ENCODE measurements at regions not wholly inside any gene's neighbourhood (a gene's known extent, or its start where the extent isn't known, plus 50 kb on each side); places are given as distances from the start of the nearest gene placed in this dataset.
"Not testable (repeated sequence)": the region's sequence is repeated elsewhere in the genome, so short reads cannot be mapped to it uniquely, and the experiment has no call there.

DNA sequence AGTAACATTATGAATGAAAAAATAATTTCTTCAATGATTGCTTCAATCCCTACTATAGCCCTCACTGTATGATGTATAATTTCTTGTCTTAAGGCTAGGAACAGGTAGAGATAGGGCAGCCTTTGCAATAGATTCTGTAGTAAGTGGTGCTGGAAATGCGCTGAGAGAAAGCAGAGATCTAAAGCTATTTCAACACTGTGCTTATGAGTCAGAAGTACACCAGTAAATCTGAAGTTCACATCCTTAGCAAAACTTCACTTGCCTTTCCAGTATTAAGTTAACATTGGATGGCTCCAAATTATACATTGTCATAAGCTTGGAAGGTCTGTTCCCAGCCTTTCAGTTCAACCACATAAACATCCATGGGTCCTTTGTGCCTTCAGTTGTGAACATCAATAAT lies 178.2 kb upstream of the EPHA4 start:
- Histone ChIP-seq H3K9ac (ENCODE audit: low read depth, low read length) (no peak overlapping the region), H3K4me1 (ENCODE audit: insufficient read depth, low read length) (no peaks in the 10 kb centered on the region), H3K36me3 (ENCODE audit: insufficient read depth, low read length) (no peaks in the 10 kb centered on the region), H3K9me3 (ENCODE audit: control insufficient read depth, insufficient read depth, low read length) (no peaks in the 10 kb centered on the region)

DNA sequence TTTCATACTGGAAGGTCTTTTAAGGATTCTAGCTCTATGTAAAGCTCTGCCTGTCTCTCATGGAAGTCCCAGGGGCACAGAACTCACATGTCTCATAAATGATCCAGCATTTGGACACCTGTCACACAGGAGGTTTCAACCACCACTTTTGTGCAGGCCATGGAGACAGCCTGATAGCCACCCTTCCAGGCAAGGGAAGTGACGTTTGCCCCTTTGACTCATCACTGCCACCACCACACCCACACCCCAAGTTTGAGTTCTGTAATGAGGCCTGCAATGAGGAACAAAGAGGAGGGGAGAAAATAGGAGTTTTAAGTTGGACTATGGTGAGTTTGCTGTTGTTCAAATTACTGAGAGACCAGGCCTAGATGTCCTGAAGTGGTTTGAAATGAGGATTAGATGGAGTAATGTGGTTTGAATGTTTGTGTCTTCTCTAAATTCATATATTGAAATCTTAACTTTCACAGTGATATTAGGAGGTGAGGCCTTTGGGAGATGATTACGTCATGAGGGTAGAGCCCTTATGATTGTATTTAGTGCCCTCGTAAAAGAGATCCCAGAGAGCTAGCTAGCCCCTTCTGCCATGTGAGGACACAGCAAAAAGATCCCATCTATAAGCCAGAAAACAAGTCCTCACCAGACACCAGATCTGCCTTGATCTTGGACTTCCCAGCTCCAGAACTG lies 175.3 kb upstream of the EPHA4 start:
- Histone ChIP-seq H3K9me3 (ENCODE audit: control insufficient read depth, insufficient read depth, low read length) (no peaks in the 10 kb centered on the region), H3K9ac (ENCODE audit: low read depth, low read length) (no peak overlapping the region), H3K36me3 (ENCODE audit: insufficient read depth, low read length) (no peaks in the 10 kb centered on the region)

DNA sequence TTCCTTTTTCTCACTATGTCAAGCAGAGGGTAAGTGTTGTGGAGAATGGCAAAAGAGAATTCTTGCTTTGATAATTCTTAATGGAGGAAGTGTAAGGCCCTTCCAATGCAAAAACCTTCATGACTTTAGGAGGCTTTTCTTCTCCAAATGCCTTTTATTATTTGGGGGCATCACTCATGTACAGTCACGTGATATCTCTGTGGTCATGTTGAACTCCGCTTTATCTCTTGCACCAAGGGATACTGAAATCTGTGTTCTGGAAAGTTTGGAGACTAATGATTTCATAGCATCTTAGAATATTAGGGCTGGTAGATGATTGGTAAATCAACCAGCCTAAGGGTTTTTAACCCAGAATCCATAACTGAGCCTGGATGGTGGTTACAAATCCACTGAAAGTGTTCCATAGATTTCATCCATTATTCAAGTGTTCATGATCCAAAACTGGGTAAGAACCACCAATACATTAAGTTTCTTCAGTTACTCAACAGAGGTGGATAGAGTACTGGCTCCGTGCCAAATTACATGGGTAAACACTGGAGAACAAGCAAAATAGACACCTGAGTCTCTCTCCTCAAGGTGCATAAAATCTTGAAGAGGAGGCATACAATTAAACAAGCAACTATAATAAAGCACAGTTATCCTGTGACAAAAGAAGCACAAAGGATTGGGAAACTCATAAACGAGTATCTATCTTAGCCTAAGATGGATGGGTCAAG lies 169.6 kb upstream of the EPHA4 start:
- no peak overlapping the region for H3K9ac ChIP-seq (ENCODE audit: low read depth, low read length)
- H3K36me3 ChIP-seq (ENCODE audit: insufficient read depth, low read length): no peaks in the 10 kb centered on the region
- no peaks in the 10 kb centered on the region for H3K4me1 ChIP-seq (ENCODE audit: insufficient read depth, low read length)
- H3K9me3 ChIP-seq (ENCODE audit: control insufficient read depth, insufficient read depth, low read length): no peaks in the 10 kb centered on the region

More for the DNA sequence above, 175.3 kb upstream of the EPHA4 start:
- H3K4me1 ChIP-seq (ENCODE audit: insufficient read depth, low read length): no peaks in the 10 kb centered on the region

DNA sequence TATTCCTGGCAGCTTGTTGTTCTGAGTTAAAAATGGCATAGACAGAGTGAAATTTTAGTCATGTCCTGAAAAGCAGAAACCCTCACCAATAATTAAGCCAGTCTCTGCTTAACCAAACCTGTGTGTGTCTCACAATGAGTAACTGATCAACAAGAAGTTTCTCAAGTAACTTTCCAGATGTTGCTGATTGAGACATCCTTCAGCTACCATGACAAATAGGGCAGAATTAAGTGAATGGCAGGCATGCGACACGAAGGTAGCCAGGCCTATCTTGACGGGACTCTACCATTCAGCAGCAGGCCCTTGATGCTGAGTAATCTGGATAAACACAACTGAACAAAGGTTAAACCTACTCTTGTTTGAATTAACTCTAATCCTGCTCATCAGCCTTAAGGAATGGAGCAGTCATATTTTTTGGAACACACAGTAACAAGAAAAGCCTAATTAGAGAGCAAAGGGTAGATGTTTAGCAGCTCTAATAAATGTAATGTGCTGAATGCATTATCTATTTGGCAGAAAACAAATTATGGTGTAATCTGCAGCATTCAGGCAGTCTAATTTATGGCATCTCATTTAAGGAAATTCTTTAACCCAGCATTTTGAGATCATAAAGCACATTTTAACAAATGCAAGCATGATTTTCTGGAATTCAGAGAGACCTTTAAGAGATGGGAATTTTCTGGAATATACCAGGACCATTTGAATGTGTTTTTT lies 159.5 kb upstream of the EPHA4 start:
- Histone ChIP-seq H3K9ac (ENCODE audit: low read depth, low read length) (no peak overlapping the region), H3K4me1 (ENCODE audit: insufficient read depth, low read length) (no peaks in the 10 kb centered on the region), H3K36me3 (ENCODE audit: insufficient read depth, low read length) (no peaks in the 10 kb centered on the region), H3K9me3 (ENCODE audit: control insufficient read depth, insufficient read depth, low read length) (no peaks in the 10 kb centered on the region; the same call in 1 of the 2 replicates)

DNA sequence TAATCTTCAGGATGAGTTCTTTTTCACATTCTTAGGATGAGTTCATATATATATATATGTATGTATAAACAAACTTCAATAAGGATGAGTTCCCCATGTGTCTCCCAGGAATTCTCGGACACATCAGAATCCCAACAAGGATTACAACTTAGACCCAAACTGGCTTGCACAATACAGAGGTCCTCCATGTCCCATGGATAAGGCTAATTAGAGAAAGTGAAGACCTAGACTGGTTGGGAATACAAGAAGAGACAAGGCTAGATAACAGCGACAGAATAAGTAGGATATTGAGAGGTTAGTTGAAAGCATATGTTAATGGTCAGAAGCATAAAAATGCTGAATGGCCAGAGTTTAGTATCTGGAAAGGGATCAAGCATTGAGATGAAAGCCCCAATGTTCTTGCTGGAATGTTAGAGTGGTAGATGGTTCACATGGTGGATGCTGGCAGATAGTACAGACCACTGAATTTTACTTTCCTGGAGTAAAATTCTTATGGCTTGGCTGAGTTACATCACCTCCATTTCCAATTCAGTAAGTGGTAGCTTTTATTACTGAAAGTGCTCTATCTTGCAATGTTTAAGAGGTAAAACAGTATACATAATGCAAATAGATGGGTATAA lies 154.9 kb upstream of the EPHA4 start:
- H3K4me1 ChIP-seq (ENCODE audit: insufficient read depth, low read length): no peaks in the 10 kb centered on the region
- no peaks in the 10 kb centered on the region for H3K9me3 ChIP-seq (ENCODE audit: control insufficient read depth, insufficient read depth, low read length)

DNA sequence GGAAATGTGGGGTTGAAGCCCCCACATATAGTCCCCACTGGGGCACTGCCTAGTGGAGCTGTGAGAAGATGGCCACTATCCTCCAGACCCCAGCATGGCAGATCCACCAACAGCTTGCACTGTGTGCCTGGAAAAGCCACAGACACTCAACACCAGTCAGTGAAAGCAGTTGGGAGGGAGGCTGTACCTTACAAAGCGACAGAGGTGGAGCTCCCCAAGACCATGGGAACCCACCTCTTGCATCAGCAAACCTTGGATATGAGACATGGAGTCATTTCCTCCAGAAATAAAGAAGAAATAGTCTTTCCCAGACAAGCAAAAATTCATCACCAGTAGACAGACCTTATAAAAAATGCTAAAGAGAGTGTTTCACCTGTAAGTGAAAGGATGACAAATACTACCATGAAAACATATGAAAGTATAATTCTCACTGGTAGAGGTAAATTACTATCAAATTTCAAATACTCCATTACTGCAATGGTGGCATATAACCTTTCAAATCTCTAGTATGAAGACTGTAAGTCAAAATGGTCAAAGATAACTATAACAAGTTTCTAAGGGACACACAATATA lies 152.6 kb upstream of the EPHA4 start:
- Histone ChIP-seq H3K9me3 (ENCODE audit: control insufficient read depth, insufficient read depth, low read length) (no peaks in the 10 kb centered on the region), H3K4me1 (ENCODE audit: insufficient read depth, low read length) (no peaks in the 10 kb centered on the region), H3K36me3 (ENCODE audit: insufficient read depth, low read length) (no peaks in the 10 kb centered on the region), H3K9ac (ENCODE audit: low read depth, low read length) (no peak overlapping the region)

More for the DNA sequence above, 154.9 kb upstream of the EPHA4 start:
- H3K36me3 ChIP-seq (ENCODE audit: insufficient read depth, low read length): no peaks in the 10 kb centered on the region
- no peak overlapping the region for H3K9ac ChIP-seq (ENCODE audit: low read depth, low read length)

DNA sequence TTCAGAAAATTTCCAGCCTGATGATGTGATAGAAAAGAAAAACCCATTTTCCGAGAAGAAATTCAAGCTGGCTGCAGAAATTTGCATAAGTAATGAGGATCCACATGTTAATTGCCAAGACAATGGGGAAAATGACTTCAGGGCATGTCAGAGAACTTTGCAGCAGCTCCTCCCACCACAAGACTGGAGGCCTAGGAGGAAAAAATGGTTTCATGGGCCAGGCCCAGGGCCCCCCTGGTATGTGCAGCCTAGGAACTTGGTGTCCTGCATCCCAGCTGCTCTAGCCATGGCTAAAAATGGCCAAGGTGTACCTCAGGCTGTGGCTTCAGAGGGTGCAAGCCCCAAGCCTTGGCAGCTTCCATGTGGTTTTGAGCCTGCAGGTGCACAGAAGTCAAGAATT lies 152.0 kb upstream of the EPHA4 start:
- not testable (repeated sequence) for H3K36me3 ChIP-seq (ENCODE audit: insufficient read depth, low read length); H3K4me1 ChIP-seq (ENCODE audit: insufficient read depth, low read length); H3K9me3 ChIP-seq (ENCODE audit: control insufficient read depth, insufficient read depth, low read length); H3K9ac ChIP-seq (ENCODE audit: low read depth, low read length)

DNA sequence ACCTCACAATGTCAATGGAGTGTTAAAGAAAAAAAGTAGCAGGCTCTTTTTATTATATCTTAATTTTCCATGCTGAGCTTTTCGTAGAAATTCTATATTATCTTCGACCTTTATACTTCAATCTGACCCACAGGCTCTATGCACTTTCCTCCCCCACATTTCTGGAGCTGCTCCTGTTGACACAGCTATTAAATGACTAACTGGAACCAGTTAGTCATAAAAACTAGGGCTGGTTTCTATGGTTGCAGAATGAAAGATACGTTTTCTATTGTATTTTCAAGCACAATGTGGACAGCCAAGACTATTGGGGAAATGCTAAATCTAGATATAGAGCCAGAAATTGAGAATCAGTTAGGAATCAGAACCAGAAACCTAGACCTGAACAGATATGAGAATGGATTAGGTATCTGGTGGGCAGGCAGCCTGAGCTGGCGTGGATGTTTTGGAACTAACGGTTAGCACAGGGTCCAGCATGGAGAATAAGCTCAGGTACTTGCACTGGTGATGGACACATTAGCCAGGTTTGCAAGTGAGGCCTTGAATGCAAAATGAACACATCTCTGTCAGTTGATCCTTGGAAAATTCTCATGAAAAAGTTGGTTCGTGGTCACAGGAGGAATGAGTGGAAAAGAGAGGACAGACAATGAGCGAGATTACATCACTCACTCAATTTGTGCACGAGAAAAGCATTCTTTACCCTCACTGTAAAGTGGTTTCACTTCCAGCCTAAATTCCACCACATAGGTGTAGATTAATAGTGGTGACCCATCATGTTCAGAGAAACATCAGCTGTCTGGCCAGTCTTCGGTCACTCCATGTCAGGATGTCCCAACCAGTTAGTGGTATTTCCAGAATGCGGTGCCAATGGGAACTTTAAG lies 144.6 kb upstream of the EPHA4 start:
- Histone ChIP-seq H3K36me3 (ENCODE audit: insufficient read depth, low read length) (no peaks in the 10 kb centered on the region), H3K9ac (ENCODE audit: low read depth, low read length) (no peak overlapping the region), H3K9me3 (ENCODE audit: control insufficient read depth, insufficient read depth, low read length) (0 out of 2 replicates have a peak, but pooled peaks cover 2% of the 10 kb centered on the region), H3K4me1 (ENCODE audit: insufficient read depth, low read length) (peaks cover 15% of the 10 kb centered on the region; the same call in 1 of the 2 replicates)

DNA sequence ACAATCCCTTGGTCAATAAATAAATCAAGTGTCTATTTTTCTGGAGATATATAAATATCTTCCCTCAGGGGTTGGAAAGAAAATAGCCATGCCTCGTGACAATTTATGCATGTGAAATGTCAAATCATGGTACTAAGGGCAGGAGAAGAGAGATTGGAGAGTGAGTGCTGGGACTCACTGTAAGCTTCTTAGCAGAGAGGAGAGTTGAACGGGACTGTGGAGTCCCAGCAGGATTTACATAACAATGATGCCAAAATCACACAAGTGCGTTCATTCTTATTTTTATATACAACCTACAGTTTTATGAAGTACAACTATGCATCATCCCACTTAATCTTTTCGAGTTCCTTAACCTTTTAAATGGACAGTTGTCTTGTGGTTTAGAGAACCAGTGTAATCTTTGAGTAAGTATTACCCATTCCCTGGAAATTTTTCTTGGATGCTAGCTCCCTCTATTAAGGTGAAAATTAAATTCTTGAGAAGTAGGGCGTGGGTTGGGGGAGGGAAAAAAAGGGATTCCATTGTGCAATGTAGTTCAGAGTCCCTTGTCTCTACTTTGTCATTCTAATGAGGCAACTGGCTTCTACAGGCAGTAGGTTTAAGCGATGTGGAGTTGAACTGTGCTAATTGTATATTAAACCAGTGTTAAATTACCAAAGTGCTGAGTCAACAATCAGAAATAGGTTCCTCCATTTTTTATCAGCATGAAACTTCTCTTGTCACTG lies 143.6 kb upstream of the EPHA4 start:
- H3K9ac ChIP-seq (ENCODE audit: low read depth, low read length): no peak overlapping the region
- H3K36me3 ChIP-seq (ENCODE audit: insufficient read depth, low read length): no peaks in the 10 kb centered on the region
- H3K4me1 ChIP-seq (ENCODE audit: insufficient read depth, low read length): peaks cover 15% of the 10 kb centered on the region; the same call in 1 of the 2 replicates
- H3K9me3 ChIP-seq (ENCODE audit: control insufficient read depth, insufficient read depth, low read length): 0 out of 2 replicates have a peak, but pooled peaks cover 2% of the 10 kb centered on the region

DNA sequence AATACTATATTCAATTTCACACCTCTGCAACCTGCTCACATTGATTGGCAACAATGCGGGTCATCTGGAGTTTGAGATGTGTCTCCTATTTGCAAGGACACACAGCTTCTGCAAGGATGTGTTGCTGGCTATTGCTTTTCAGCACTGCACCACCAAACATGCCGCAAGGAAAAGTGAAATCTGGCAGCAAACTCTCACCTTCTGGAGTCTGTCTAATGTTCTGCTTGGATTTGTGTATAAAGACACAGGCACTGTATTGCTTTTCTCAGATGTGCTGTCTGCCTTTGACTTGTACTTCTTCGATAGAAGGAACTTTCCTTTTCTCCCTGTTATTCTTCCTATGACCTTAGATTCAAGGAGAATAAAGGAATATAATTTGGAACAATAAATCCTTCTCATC lies 138.6 kb upstream of the EPHA4 start:
- no peaks in the 10 kb centered on the region for H3K36me3 ChIP-seq (ENCODE audit: insufficient read depth, low read length)
- no peaks in the 10 kb centered on the region for H3K9me3 ChIP-seq (ENCODE audit: control insufficient read depth, insufficient read depth, low read length)
- peaks cover 20% of the 10 kb centered on the region; the same call in 1 of the 2 replicates for H3K4me1 ChIP-seq (ENCODE audit: insufficient read depth, low read length)
- no peak overlapping the region for H3K9ac ChIP-seq (ENCODE audit: low read depth, low read length)

DNA sequence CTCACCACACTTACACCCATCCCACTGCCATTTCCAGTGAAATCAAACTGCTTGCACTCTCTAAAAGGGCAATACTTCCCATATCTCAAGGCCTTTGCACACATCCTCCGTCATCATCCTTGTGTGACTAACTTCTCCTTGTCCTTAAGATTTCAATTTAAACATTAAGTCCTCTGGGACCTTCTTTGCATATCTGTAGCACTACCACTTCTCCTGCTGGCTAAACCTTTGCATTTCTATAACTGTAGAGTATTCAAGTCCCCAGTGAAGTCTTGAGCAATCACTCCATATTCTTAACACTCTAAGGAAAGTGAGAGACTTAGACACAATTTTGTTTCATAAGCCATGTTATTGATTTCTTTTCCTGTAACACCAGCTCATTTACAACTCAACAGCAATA lies 136.8 kb upstream of the EPHA4 start:
- H3K9ac ChIP-seq (ENCODE audit: low read depth, low read length): no peak overlapping the region
- H3K4me1 ChIP-seq (ENCODE audit: insufficient read depth, low read length): peaks cover 19% of the 10 kb centered on the region; the same call in 1 of the 2 replicates

DNA sequence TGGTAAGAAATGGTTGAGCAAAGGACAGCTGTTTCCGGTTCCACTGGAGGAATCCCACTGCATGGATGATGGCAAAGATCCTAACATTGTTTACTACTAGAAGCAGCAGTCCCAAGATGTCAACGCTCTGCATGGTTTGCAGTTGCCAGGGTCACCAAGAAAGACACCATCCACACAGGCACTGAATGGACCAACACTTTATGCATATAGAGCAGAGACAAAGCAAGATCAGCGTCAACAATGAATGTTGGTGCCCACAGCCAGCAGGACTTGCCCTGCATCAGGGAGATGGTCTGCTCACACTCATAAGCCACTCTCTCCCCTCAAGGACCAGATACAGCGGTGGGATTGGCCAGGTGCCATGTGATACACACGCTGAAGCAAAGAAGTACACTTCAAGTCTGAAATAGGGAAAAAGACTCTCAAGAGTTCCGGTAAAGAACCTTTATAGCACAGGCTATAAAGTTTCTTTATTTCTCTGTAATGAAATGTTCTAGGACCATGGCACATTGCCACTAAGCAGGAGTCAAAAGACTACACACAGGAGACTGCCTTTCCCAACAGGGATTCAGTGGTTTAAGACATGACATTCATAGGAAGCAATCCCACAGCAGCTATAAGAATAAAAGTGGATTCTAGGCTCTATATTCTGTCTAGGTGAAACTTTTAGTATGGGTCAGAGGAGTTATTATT lies 133.2 kb upstream of the EPHA4 start:
- no peaks in the 10 kb centered on the region for H3K9me3 ChIP-seq (ENCODE audit: control insufficient read depth, insufficient read depth, low read length)
- H3K4me1 ChIP-seq (ENCODE audit: insufficient read depth, low read length): peaks cover 19% of the 10 kb centered on the region; the same call in 1 of the 2 replicates
- H3K36me3 ChIP-seq (ENCODE audit: insufficient read depth, low read length): no peaks in the 10 kb centered on the region
- H3K9ac ChIP-seq (ENCODE audit: low read depth, low read length): no peak overlapping the region

More for the DNA sequence above, 136.8 kb upstream of the EPHA4 start:
- no peaks in the 10 kb centered on the region for H3K36me3 ChIP-seq (ENCODE audit: insufficient read depth, low read length)
- no peaks in the 10 kb centered on the region for H3K9me3 ChIP-seq (ENCODE audit: control insufficient read depth, insufficient read depth, low read length)
